Fibroblast of the conjunctiva (primary cell): ENCODE measurements at regions not wholly inside any gene's neighbourhood (a gene's known extent, or its start where the extent isn't known, plus 50 kb on each side); places are given as distances from the start of the nearest gene placed in this dataset.
"Not testable (repeated sequence)": the region's sequence is repeated elsewhere in the genome, so short reads cannot be mapped to it uniquely, and the experiment has no call there.

Experiments
- DNase-seq: peaks from one replicate; pipeline ENCODE4 v3.0.0-alpha.2; 2010; ENCODE audit warnings: low read depth

DNA sequence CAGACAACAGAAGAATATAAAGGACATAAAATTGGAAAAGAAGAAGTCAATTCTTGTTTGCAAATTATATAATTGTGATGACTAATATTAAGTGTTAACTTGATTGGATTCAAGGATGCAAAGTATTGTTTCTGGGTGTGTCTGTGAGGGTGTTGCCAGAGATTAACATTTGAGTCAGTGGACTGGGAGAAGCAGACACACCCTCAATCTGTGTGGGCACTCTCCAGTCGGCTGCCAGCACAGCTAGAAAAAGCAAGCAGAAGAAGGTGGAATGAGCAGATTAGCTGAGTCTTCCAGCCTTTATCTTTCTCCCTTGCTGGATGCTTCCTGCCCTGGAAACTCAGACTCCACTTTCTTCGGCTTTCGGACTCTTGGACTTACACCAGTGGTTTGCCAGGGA is 51.7 kb downstream of the UBE2NL start:
- DNase-seq = no peak

DNA sequence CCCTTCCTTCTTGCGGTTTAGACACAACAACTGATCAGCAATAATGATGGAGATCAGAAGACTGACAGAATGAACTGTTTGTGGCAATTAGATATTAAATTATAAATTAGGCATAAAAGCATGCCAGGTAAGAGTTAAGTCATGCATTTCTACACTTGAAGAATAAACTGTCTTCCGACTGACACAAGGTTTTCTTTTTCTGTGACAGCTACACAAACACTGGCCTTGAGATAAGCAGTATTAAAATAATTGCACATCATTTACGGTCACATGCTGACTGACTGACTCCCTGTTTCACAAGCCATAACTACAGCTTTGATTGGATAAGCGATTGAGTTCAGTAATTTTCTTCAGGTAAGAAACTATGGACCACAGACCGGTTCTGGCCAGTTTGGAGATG is 56.2 kb downstream of the UBE2NL start:
- DNase-seq = no peak

DNA sequence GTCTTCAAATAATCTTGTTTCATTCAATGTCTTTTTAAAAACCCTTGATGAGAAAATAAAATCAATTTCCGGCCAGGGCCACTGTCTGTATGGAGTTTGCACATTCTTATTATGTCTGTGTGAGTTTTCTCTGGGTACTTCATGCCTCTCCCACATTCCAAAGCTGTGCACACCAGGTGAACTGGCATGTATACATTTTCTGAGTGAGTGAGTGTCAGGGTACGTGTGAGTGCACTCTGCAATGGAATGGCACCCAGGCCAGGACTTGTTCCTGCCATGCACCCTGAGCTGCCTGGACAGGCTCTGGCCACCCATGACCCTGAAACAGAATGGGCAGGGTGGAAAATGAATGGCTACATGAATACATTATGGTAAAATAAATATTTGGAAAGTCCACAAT is 61.3 kb downstream of the UBE2NL start:
- DNase-seq = no peak

DNA sequence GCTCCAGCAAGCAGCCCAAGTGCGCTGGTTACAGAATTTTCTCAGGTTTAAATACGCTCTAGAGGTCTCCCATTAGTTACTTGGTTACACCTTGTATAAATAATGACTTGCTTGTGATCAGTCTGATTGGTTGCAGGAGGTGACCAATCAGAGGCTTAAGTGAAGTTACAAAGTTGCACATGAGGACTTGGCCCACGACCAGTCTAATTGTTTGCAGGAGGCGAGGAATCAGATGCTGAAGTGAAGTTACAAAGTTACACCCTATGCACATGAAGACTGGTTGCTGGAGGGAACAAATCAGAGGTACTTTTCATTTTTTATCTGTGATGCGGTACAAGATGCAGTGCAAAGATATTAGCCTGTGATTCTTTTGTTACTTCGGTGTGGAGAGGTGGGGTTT is 80.7 kb downstream of the UBE2NL start:
- DNase-seq = no peak

DNA sequence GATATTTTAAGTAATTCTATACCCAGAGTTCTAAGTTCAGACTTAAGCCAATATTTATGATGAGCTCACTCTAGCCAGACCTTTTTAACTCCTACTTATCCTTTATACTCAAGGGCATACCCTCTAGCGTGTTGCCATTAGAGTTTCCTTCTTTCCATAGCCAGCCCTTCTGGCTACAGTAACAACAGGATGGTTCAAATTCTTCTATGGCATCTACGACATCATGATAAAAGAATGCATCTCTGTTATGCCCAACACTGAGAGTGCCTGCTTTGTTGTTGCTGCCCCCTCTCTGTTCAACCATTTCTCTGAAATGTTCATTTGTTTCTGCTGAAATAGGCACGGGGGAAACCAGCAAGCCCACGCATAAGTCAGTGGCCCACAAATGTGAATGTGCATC is 104.5 kb downstream of the UBE2NL start:
- DNase-seq = no peak

DNA sequence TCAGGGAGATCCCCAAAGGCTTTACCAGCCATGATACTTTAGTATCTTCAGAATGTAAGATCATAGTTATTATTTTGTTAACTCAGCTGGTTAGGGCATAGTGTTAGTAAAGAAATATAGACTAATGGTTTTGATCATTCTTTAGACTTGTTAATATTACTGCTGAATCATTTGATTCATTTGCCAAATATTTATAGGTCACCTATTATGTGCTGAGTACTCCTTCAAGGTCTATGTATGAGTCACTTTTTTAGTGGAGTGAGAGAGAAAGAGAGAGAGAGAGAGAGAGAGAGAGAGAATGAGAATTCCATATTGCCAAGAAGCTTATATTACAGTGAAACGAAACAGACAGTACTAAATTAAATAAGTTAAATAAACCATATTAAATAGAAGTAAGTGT is 110.3 kb downstream of the UBE2NL start:
- DNase-seq = no peak

DNA sequence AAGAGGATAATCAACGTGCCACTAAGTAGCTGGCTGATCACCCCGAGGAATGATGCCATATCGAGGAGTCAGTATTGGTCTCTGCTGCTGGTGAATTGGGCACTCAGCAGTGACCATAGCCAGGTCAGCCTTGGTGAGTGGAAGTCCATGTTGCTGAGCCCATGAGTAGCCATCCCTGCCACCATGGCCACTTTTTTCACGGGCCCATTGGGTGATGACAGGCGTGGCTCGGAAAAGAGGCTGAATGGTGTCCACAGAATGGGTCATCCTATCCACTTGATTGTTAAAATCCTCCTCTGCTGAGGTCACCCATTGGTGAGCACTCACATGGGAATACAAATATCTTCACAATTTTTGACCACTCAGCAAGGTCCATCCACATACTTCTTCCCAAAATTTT is 114.4 kb downstream of the UBE2NL start:
- no peak for DNase-seq

DNA sequence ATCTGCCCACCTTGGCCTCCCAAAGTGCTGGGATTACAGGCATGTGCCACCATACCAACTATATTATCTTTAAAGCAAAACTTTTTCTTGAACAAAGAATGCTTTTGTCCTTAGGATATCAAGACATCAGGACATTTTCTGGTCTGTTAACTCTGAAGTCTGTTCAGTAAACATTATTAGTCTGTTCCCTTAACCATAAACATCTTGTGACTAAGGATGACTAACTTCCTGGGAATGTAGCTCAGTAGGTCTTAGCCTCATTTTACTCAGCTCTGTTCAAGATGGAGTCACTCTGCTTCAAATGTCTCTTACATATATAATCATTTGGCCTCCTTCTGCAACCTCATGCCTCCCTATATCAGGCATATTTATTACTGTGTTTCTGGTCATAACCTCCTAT is 122.9 kb downstream of the UBE2NL start:
- DNase-seq = peak; percentile 40

DNA sequence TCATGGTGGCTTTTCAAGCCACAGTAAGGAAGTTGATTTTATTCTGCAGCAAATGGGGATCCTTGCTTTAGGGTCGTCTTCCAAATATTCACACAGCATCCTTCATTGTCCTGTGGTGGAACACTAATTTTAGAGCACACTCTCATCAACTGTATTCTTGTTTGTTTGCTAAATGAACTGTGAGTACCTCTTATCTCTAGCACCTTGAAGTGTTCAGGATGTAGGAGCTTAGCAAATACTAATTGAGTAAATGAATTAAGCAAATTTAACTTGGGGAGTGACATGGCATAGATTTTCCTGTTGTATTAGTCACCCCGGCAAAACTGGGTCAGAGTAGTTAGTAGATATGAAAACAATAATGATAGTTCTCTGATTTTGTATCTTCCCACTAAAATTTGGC is 156.9 kb downstream of the UBE2NL start:
- no peak for DNase-seq

DNA sequence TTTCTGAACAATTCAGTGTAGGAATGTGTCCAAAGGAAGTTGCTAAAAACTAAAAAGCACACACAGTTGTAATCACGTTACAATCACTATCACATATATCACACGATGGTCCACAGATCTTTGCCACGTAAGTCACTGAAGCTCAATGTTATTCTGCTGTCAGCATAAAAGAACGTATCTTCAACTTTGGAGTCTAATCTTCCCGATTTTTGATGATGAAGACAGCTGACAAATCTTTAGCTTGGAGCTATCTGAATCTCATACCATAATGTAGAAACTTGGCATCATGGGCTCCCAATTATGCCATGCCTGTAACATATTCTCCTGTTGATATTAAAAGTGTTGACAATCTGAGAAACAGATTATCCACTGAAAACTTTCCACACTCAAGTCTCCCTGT is 158.4 kb downstream of the UBE2NL start:
- DNase-seq = no peak

DNA sequence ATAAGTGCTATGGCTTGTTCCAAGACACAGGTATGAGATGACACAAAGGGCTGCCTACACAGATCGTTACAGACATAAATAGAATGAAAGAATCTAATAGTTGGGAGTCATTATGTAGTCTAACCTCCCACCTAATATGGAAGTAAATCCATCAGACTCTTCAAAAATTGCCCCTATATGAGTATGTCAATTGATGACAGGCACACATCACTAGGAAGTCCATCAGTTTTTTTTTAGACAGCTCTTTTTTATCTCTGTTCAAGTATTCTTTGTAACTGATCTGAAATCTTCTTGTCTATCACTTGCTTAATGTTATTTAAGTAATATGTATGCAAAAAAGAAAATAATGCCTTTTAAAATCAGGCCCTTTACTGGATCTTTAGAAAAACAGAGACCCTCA is 191.6 kb downstream of the UBE2NL start:
- no peak for DNase-seq

DNA sequence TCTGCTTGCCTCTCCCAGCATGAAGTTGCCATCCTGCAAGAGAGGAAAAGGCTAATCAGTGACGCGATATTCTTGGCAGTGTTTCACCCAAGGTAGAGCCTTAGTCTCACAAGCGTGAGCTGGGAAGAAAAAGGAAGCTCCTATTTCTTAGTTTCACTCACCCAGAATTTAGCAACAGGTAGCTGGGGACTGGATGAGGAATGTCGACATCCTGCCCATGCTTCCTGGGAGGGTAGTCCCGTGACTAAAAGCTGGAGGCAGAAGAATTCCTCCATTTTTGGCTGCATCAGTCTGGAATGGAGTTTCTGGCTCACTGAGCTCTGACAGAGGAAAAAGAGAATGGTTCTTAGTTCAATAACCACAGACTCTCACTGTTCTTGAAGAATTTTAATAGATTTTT is 198.4 kb downstream of the UBE2NL start:
- DNase-seq = not testable (repeated sequence)

DNA sequence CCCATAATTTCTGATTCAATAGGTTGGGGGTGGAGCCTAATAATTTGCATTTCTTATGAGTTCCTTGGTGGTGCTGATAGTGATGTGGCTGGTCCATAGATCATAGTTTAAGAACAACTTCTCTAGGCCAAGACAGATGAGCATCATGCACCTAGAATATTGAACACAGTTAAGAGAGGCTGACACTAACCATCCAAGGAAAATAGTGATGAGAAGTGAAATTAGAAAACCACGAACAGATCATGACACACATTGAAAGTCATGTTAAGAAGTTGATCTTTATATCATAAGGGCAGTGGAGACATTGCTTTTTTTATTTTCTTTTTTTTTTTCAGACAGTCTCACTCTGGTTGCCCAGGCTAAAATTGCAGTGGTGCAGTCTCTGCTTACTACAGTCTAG is 205.8 kb downstream of the UBE2NL start:
- not testable (repeated sequence) for DNase-seq

DNA sequence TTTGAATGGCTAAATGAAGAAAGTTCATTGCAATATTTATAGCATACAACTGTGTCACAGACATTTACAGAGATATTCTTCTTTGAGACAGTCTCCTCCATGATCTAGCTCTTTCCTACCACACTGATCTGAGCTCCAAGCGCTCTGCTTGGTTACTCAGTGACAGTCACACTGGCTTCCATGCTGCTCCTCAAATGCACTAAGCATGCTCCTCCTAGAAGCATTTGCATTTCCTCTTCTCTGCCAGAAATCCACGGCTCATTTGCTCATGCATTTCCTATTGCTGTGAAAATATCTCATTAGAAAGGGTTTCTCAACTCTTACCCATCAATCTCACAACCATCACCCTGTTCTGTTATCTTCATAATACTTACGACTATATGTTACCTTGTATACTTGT is 208.2 kb downstream of the UBE2NL start:
- not testable (repeated sequence) for DNase-seq

DNA sequence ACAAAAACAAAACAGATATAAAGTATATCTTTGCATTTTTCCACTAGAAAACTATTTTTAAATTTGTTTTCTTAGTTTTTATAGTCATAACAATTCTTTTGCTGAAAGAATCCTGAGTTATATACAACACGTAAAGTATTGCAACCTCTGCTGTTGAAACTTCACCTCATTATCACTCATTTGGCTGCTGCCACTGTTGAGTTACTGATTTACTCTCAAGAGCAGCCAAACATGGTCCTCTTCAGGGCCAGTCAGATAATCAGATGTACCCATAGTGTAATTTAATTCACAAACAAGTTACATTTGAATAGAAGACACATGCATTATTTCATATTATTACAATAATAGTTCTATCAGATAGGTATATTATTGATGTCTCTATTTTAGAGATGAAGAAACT is 235.6 kb downstream of the UBE2NL start:
- not testable (repeated sequence) for DNase-seq

DNA sequence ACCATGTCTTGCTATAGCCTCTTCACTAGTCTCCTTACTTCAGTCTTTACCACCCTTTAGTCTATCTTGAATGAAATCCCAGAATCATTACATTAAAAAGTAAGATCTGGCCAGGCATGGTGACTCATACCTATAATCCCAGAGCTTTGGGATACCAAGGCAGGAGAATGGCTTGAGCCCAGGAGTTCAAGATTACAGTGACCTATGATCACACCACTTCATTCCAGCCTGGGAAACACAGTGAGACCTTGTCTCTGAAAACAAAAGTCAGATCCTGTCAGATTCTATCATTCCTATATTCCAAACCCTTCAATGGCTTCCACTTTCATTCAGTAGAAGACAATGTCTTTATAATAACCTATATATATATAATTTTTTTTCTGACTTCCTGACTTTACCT is 237.7 kb downstream of the UBE2NL start:
- DNase-seq = not testable (repeated sequence)

DNA sequence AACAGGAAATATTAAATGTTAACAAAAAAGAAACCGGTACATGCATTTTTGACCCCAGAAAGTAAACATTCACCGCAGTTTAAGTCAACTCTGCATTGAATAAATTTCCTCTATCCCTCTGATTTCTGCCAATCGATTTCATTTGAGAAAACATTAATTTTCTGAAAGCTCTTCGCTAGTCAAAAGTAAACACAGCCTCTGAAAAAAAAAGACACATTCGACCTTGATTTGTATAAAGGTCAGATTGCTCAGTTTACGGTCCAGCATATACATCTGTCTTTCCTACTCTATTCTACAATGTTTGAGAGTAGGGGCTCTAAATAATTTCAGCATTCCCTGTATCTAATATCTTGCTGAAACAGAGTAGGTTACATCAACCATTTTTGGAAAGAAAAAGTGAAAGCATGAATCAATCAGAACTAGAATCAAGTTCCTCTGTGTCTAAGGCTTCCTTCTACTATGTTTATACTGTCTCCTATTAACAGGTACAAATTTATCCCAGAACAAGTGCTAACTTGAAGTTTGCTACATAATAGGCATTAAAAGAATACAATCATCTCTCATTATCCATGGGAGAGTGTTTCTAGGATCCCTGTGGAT is 243.8 kb downstream of the UBE2NL start:
- not testable (repeated sequence) for DNase-seq

DNA sequence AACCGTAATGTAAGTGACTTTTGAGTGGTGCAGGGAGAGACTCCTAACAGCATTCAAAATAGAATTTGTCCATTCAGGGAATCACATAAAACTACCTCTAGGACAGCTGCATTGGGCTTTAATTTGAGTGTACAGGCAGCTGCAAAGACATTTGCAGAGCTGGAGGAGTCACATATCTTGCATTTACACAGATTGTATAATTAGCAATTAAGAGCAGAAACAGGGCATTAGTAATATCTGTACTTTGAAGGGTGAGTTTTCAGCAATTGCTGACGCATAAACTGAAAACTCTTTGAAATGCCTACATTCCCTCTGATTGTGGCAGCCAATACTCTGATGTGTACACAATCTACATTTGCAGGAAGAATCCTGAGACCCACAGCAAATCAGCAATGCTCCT is 245.6 kb downstream of the UBE2NL start:
- DNase-seq = not testable (repeated sequence)

DNA sequence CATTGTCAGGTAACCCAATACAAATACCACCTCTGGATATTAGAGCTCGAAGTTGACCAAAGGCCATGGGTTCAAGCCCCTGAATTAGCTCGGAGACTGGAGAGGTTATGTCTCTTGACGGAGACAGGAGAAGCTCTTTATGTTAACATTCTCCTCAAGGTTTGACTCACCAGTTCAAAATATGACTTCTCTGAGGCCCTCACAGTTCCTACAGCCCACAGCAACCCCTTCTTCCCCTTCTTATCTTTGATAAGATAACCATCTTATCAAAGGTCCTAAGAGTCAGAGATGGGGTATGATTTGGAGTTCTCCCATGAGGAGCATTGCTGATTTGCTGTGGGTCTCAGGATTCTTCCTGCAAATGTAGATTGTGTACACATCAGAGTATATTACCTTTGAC is 246.6 kb downstream of the UBE2NL start:
- DNase-seq = not testable (repeated sequence)

DNA sequence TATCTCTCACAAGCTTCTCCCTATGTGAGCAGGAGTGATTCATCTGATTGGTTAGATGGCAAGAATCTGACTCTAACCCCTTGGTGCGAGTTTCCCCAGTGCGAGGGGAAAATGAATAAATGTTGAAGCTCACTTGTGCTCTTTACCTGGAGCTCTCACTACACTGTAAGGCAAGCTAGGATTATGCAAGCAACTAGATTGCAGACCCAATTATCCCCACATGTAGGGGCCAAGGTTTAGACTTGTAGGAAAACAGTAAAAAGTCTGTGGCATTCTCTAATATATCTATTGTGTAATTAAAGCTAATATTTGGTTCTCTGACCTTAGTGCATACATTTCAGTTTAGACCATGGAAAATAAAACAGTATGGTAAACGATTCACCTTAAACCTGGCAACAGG is 247.2 kb downstream of the UBE2NL start:
- not testable (repeated sequence) for DNase-seq

DNA sequence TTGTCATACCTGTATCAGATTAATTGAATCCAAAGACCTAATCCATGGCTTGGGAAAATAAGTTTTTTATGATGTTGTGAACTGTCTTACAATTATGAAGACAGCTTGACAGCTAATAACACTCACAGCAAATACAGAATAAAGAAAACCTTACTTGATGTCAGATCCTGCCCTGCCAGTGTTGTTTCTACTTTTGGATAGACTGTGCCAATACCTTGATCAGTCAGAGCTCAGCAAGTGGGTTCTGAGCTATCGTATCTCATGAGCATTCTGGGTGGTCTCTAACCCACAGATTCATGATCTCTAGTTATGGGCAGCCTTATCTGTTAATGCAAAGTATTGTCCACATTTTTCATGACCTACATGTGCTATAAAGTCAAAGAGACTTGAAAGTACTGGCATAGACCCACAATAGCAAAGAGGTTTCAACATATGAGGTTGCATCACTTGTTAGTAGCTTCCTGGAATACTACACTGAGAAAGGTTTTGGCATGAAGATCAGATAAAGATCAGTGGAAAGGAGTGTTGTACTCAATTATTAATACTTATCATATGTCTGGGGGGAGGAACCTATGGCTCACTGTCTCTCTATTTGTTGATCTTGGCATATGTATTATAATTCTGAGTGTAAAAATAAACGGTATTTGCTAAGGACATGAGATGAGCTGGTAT is 250.7 kb downstream of the UBE2NL start:
- not testable (repeated sequence) for DNase-seq

DNA sequence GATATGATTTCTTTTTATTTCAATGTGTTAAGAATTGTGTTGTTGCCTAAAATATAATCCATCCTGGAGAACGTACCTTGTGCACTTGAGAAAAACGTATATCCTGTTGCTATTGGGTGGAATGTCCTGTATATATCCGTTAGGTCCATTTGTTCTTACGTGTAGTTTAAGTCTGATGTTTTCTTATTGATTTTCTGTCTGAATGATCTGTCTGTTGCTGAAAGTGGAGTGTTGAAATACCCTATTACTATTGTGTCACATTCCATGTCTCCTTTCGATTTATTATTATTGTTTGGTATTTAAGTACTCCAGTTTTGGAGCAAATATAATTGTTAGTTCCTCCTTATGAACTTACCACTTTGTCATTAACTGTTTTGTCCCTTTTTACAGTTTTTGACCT is 270.6 kb downstream of the UBE2NL start:
- DNase-seq = not testable (repeated sequence)

DNA sequence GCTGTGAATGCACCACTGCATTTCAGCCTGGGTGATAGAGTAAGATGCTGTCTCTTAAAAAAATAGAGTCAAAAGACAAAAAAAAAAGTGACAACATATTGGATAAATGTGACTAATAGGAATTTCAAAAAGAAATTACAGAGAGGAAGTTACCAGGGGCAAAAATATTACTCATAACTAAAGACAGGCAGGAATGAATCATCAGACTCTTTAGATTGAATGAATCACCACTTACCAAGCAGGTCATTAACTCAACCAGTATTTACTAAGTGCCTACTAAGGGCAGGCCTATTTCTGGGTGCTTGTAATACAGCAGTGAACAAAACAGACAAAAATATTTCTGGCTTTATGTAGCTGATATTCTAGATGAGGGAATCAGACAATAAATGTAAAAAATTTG is 301.3 kb downstream of the UBE2NL start:
- DNase-seq = not testable (repeated sequence)

DNA sequence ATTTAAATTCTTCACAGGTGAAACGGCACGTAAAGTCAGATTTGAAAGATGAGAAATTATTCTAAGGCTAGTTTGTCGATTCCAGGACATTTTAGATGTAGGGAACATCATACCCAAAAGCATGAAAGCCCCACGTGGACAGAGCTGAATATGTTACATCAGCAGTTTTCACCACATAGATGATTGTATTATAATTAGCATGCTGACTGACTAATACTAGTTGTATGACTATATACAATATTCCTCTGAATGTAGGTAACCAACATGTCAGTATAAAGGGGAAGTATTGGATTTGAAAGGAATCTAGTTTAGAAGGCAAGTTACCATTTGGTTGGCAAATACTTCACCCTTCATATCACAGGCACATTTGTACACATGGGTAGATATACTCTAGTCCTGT is 304.6 kb downstream of the UBE2NL start:
- not testable (repeated sequence) for DNase-seq
